AG09309 (cell line): ENCODE measurements at regions not wholly inside any gene's neighbourhood (a gene's known extent, or its start where the extent isn't known, plus 50 kb on each side); places are given as distances from the start of the nearest gene placed in this dataset.

ENCODE experiments used
- DNase-seq: peaks from one replicate; pipeline ENCODE4 v3.0.0-alpha.2; 2010; ENCODE audit warnings: low read depth
- H3K4me3 ChIP-seq: 2 replicates; pipeline ENCODE4 v1.5.1; 2011; ENCODE audit warnings: mild to moderate bottlenecking, low read depth, low read length, moderate library complexity; ENCODE audit not compliant: control insufficient read depth
- TF ChIP-seq, protein P1 (sequence below): IDR thresholded peaks from 2 replicates; pipeline ENCODE4 v1.5.1; 2011; ENCODE audit warnings: mild to moderate bottlenecking, low read depth, low read length, inconsistent platforms; ENCODE audit not compliant: insufficient read depth, control insufficient read depth; ENCODE audit errors: missing control alignments

GRCh38 chr6:9527679-9528286 is 887.1 kb downstream of the TFAP2A start:
- no peak for DNase-seq
- TF ChIP-seq, protein P1, sequence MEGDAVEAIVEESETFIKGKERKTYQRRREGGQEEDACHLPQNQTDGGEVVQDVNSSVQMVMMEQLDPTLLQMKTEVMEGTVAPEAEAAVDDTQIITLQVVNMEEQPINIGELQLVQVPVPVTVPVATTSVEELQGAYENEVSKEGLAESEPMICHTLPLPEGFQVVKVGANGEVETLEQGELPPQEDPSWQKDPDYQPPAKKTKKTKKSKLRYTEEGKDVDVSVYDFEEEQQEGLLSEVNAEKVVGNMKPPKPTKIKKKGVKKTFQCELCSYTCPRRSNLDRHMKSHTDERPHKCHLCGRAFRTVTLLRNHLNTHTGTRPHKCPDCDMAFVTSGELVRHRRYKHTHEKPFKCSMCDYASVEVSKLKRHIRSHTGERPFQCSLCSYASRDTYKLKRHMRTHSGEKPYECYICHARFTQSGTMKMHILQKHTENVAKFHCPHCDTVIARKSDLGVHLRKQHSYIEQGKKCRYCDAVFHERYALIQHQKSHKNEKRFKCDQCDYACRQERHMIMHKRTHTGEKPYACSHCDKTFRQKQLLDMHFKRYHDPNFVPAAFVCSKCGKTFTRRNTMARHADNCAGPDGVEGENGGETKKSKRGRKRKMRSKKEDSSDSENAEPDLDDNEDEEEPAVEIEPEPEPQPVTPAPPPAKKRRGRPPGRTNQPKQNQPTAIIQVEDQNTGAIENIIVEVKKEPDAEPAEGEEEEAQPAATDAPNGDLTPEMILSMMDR = no peak
- no peak overlapping the region for H3K4me3 ChIP-seq

GRCh38 chr6:9523462-9523861 is 891.4 kb downstream of the TFAP2A start:
- peak; percentile 47 for DNase-seq
- H3K4me3 ChIP-seq = no peak overlapping the region
- TF ChIP-seq, protein P1 = no peak

DNA sequence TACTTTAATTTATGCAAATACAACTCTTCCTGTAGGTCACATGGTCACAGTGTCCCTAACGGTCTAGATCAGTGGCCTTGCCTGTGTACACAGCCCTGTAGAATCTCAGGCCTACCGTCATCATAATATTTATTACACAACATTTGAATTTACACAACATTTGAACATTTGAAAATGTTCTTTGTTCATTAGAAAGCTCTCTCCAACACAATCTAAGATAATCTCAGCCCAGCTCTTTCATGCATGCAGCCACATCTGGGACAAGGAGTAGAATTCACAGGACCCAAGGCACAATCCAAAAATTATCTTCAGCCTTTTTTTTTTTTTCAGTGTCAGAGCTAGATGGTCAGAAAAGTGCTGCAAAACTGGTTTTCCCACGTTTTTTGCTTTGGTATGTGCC is 892.8 kb downstream of the TFAP2A start:
- TF ChIP-seq, protein P1 = no peak
- no peak overlapping the region for H3K4me3 ChIP-seq
- no peak for DNase-seq

DNA sequence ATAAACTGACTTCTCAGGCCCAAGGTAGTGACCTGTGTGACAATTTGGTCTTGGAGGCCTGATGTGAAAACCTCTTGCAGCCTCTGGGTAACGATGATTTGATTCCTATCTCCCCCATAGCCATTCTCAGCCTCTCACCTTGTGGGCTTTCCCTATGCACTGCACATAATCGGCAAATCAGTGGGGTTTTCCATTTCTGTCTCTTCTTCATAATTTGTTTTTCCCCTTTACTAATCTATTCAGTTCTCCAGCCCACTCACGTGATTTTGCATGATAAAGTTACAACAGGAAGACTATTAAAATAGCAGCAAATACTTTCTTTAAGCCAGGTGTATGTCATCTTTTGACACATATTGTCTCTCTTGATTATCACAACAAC is 893.7 kb downstream of the TFAP2A start:
- TF ChIP-seq, protein P1 = no peak
- no peak for DNase-seq
- H3K4me3 ChIP-seq = no peak overlapping the region

DNA sequence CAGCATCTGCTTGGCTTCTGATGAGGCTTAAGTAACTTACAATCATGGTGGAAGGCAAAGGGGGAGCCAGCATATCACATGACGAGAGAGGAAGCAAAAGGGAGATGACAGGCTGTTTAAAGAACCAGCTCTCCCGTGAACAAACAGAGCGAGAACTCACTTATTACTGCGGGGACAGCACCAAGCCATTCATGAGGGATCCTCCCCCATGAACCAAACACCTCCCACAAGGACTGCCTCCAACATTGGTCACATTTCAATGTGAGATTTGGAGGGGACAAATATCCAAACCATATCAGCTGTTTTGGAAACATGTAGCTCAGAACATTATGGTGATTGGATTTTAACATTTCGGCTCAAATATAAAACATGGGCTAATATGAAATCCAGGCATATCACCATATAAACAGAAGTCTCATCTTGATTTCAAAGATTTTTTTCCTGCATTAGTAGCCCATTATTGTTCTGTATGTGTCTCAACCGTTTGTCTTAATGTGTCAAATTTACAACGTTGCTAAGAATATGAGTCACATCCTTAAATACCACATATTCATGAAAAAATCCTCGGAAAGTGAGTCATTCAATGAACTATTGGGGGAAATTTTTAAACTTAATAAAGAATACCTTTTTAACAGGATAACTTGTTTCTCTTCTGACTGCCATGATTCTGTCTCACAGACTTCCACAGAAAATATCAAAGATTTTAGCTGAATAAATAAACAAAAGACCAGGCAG is 894.3 kb downstream of the TFAP2A start:
- H3K4me3 ChIP-seq = no peak overlapping the region
- TF ChIP-seq, protein P1 = no peak
- no peak for DNase-seq

DNA sequence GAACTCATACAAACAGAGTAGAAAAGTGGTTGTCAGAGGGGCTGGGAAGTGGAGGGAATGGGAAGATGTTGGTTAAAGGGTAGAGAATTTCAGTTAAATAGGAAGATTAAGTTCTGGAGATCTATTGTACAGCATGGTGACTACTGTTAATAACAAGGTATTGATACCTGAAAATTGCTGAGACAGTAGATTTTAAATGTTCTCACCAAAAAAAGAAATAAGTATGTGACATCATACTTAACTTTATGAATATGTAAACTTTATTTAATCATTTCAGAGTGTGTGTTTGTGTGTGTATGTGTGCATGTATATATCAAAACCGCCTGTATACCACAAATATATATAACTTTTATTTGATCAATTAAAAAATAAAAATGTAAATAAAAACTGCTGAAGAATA is 896.4 kb downstream of the TFAP2A start:
- TF ChIP-seq, protein P1 = no peak
- no peak for DNase-seq

More for the DNA sequence above, 896.4 kb downstream of the TFAP2A start:
- H3K4me3 ChIP-seq = no peak overlapping the region
